GM12878 (cell line): ENCODE measurements at regions not wholly inside any gene's neighbourhood (a gene's known extent, or its start where the extent isn't known, plus 50 kb on each side); places are given as distances from the start of the nearest gene placed in this dataset.
A peak's percentile ranks its signal among the peaks of the same experiment; 100 is the strongest.

Source experiments
- CREB1 ChIP-seq: IDR thresholded peaks from 2 replicates; pipeline ENCODE4 v1.6.1; 2012; ENCODE audit warnings: low read depth, mild to moderate bottlenecking, inconsistent platforms
- EGR1 ChIP-seq, 2 experiments: IDR thresholded peaks; 1 replicate in 1 of 2; 2 replicates in 1 of 2; pipeline ENCODE4 v1.6.1; 2011 to 2012; ENCODE audit warnings: low read depth in 2 of 2, low read length in 2 of 2, borderline replicate concordance in 1 of 2, mild to moderate bottlenecking in 1 of 2, moderate library complexity in 1 of 2
- EP300 ChIP-seq, 2 experiments: fragments of 150-350 bp in 1 of 2; IDR thresholded peaks; 2 replicates each; pipeline ENCODE4 v1.6.1; 2011 to 2012; ENCODE audit warnings: low read depth in 2 of 2, low read length in 2 of 2, borderline replicate concordance in 1 of 2, improper control_type of control experiment in 1 of 2, inconsistent platforms in 1 of 2; ENCODE audit not compliant: control insufficient read depth in 1 of 2
- POLR2A ChIP-seq: IDR thresholded peaks from 2 replicates; pipeline ENCODE4 v1.6.1; 2011; ENCODE audit warnings: low read depth, mild to moderate bottlenecking, low read length

- peak; percentile 58 to 83 for TF ChIP-seq EP300 (IDR thresholded peaks at IDR 0.05; ENCODE audit: borderline replicate concordance in 1 of 2, control insufficient read depth in 1 of 2, low read depth in 2 of 2, low read length in 2 of 2)
- TF ChIP-seq POLR2A, result no peak
- TF ChIP-seq CREB1, result no peak
- TF ChIP-seq EGR1 (IDR thresholded peaks at IDR 0.05; ENCODE audit: borderline replicate concordance in 1 of 2, low read depth in 2 of 2, low read length in 2 of 2), result no peak
Measured at GRCh38 chr2:8002765-8003393, 679.0 kb upstream of the ID2 start.
